RPMI8226 (cell line): ENCODE measurements at regions not wholly inside any gene's neighbourhood (a gene's known extent, or its start where the extent isn't known, plus 50 kb on each side); places are given as distances from the start of the nearest gene placed in this dataset.

Experiments used
- DNase-seq: peaks from one replicate; pipeline ENCODE4 v3.0.0-alpha.2; 2015

DNA sequence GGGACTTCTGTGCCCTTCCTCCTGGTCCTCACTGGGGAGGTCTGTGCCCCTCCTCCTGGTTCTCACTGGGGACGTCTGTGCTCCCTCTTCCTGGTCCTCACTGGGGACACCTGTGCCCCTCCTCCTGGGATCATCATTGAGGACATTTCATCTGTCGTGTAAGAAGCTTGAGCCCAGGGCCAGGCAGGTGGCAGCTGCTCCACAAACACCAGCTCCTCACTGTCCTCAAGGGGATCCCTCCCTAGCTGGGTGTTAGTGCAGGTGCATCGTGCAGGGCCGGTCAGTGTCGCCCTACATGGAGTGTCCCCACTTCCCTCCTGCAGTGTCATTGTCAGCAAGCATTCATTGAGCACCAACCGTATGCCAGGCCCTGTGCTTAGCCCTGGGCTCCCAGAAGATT, 312.7 kb downstream of the PTPRU start:
- DNase-seq, result no peak

GRCh38 chr1:29548091-29548490, 311.8 kb downstream of the PTPRU start:
- DNase-seq, result no peak

DNA sequence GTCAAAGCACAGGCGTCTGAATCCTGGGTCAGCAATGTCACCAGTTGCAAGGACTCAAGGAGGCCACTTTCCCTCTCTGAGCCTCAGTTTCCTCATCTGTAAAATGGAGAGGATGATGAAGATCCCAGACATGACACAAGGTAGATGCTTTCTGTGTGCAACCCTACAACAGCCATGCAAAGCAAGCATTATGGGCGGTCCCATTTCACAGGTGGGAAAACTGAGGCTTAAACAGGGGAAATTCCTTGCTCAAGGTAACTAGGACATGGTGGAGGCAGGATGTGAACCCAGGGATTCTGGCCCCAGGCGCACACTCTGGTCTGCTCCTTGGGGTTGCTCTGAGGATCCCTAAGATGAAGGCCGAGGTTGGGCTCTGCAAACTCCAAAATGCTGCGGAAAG, 311.0 kb downstream of the PTPRU start:
- DNase-seq, result no peak

GRCh38 chr1:29546496-29546895, 310.2 kb downstream of the PTPRU start:
- no peak for DNase-seq

GRCh38 chr1:29544406-29544805, 308.1 kb downstream of the PTPRU start:
- no peak for DNase-seq

GRCh38 chr1:29543586-29543985, 307.3 kb downstream of the PTPRU start:
- no peak for DNase-seq

DNA sequence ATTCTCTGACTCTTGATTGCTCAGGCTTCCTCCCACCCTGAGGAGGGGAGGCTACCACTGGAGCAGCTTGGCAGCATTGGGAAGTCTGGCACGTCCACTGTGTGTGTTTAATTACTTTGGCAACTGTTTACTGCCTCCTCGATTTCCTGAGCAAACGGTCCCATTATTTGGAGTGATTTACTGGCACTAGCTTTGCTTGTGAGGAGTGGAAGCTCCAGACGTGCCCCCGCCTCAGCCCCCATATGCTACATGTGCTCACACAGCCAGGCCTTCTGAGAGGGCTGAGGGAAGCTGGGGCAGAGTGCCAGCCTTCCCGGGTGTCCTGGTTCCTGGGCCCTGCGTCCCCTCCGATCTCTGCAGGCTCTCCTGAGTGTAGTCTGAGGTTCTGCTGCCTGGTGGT, 306.2 kb downstream of the PTPRU start:
- no peak for DNase-seq

GRCh38 chr1:29541631-29542030, 305.3 kb downstream of the PTPRU start:
- DNase-seq, result no peak

DNA sequence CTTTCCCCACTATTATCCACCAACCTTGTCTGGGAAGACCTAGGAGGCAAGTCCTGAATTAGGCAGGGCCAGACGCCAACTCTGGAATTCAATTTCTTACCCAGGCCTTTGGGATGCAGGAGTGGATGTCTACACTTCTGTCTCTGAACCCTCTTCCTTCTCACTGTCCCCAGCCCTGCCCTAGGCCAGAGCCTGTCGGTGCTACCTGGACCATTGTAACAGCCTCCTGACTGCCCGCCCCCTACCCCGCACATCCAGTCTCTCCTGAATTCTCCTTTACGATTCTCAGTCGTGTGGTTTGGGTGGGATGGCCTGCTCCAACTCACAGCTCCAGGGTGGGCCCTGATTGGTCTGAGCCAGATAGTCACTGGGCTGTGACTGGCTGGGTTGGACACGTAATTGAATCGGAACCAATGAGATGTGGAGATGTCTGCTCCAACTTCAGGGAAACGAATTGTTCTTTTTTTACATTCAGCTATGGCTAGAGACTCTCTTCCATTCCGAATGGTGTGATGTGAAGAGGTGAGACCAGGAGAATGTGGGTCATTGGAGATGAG, 304.6 kb downstream of the PTPRU start:
- no peak for DNase-seq

GRCh38 chr1:29539971-29540370, 303.6 kb downstream of the PTPRU start:
- no peak for DNase-seq

DNA sequence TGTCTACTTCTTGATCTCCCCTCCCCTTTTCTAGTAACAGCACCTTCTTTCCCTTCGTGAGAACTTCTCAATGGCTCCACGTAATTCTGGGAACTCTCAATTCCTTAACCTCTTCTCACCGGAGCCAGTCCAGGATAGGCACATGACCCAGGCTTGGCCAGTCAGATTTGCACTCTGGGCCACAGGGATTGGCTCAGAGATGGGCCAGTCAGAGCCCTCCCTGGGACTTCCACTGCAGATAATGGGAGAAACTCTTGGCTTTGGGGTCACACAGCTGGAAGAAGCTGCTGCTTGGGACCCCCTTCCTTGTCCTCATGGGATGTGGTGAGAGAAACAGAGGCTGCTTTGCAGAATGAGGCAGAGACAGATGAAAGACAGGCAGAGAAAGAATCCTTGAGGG, 302.3 kb downstream of the PTPRU start:
- no peak for DNase-seq

- DNase-seq, result no peak
These were observed 296.4 kb downstream of the PTPRU start for GRCh38 chr1:29532751-29533150.

DNA sequence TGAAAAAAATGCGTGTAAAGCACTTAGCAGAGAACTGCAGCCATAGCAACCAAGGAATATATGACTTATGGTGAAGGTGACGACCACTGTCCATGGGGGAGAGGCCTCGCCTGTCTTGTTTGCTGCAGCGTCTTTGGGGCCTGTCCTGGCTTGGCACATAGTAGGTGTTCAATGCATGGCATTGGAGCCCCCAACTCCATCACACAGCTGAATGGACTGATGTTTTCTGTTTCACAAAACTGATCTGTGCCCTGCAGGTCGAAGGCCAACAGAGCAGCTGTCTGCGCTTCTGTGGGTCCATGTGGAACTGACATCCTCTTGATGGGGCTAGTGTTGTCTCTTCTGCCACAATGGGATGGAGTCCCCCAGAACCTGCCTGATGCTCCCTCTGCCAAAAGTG, 296.0 kb downstream of the PTPRU start:
- no peak for DNase-seq

- no peak for DNase-seq
These were observed 295.3 kb downstream of the PTPRU start for GRCh38 chr1:29531596-29531995.

DNA sequence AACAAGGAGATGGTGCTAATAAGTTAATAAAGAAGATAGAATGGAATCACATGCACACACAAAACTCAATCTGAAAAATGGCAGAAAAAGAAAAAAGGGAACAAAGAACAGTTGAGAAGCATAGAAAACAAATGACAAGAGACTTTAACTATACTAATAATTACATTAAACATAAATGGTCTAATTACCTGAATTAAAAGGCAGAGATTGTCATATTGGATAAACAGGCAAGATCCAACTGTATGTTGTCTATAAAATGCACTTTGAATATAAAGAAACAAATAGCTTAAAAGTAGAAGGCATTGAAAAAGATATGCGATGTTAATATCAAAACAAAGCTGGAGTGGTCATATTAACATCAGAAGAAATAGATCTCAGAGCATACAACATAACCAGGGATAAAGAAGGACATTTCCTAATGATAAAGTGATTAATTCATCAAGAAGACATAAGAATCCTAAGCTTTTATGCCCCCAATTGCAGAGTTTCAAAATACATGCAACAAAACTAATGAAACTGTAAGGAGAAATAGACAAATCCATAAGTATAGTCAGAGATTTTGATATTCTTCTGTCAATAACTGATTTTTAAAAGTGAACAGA, 293.5 kb downstream of the PTPRU start:
- DNase-seq, result no peak

GRCh38 chr1:29527314-29528004, 291.1 kb downstream of the PTPRU start:
- no peak for DNase-seq

- DNase-seq, result no peak
These were observed 289.6 kb downstream of the PTPRU start for GRCh38 chr1:29525941-29526340.

- no peak for DNase-seq
These were observed 288.2 kb downstream of the PTPRU start for GRCh38 chr1:29524285-29525065.

- DNase-seq, result no peak
These were observed 287.3 kb downstream of the PTPRU start for GRCh38 chr1:29523576-29523975.

GRCh38 chr1:29523136-29523535, 286.8 kb downstream of the PTPRU start:
- DNase-seq, result no peak

DNA sequence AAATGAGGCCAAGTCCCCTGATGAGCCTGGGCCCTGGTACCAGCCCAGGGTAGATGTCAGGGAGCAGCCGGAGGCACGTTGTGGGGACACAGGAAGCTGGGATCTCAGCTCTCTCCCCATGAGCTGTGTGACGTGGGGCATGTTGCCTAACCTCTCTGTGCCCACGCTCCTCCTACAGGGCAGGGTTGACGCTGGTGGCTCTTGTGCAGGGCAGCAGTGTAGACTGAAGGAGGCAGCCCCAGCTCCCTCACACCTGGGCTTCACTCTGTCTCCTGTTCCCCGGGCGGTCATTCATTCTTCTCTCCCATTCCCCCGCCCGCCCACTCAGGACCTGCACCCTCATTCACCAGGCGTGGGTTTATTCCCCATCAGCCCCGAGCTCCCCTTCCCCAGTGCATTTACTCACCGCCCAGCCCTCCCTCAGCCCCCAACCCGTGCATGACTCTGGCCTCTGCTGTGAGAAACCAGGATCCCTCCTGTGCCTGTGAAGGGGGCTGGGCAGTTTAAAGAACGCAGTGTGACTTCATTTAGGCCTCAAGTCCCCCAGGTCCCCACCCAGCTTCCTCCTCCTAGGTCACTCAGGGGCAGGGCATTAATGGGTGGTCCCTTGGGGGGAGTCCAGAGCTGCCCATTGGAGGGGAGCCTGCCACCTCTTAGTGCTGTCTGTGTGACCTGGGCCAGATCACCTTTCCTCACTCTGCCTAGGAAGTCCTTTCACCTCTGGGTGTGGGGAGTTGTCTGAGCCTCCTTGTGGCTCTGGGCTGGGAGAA, 285.7 kb downstream of the PTPRU start:
- DNase-seq, result no peak

GRCh38 chr1:29521438-29521715, 285.1 kb downstream of the PTPRU start:
- DNase-seq, result no peak
